IPS-18a (cell line): ENCODE measurements at regions not wholly inside any gene's neighbourhood (a gene's known extent, or its start where the extent isn't known, plus 50 kb on each side); places are given as distances from the start of the nearest gene placed in this dataset.

Experiments
- H3K27ac ChIP-seq: one replicate; pipeline ENCODE4 v1.5.1; 2013; ENCODE audit warnings: low read length
- H3K27me3 ChIP-seq: one replicate; pipeline ENCODE4 v1.6.1; 2013; ENCODE audit warnings: mild to moderate bottlenecking, low read length; ENCODE audit not compliant: control insufficient read depth, insufficient read depth
- H3K36me3 ChIP-seq: one replicate; pipeline ENCODE4 v1.6.1; 2013; ENCODE audit warnings: low read depth, low read length; ENCODE audit not compliant: control insufficient read depth
- H3K4me1 ChIP-seq: one replicate; pipeline ENCODE4 v1.6.1; 2013; ENCODE audit warnings: low read depth, low read length; ENCODE audit not compliant: control insufficient read depth
- H3K4me3 ChIP-seq: one replicate; pipeline ENCODE4 v1.5.1; 2013; ENCODE audit warnings: low read length
- H3K9ac ChIP-seq: one replicate; pipeline ENCODE4 v1.6.1; 2013; ENCODE audit warnings: mild to moderate bottlenecking, low read length, moderate library complexity
- H3K9me3 ChIP-seq: one replicate; pipeline ENCODE4 v1.6.1; 2013; ENCODE audit warnings: low read depth, low read length; ENCODE audit not compliant: control insufficient read depth

GRCh38 chr3:64332459-64333350, 107.4 kb upstream of the PRICKLE2 start:
- no peaks in the 10 kb centered on the region for H3K9me3 ChIP-seq
- H3K4me1 ChIP-seq = no peaks in the 10 kb centered on the region
- no peak overlapping the region for H3K4me3 ChIP-seq
- no peaks in the 10 kb centered on the region for H3K27me3 ChIP-seq
- H3K9ac ChIP-seq = no peak overlapping the region
- H3K27ac ChIP-seq = no peak overlapping the region
- H3K36me3 ChIP-seq = no peaks in the 10 kb centered on the region

GRCh38 chr3:64331605-64332004, 106.3 kb upstream of the PRICKLE2 start:
- H3K36me3 ChIP-seq = no peaks in the 10 kb centered on the region
- H3K9ac ChIP-seq = no peak overlapping the region
- H3K4me3 ChIP-seq = no peak overlapping the region
- H3K4me1 ChIP-seq = no peaks in the 10 kb centered on the region
- no peaks in the 10 kb centered on the region for H3K9me3 ChIP-seq
- H3K27me3 ChIP-seq = no peaks in the 10 kb centered on the region
- H3K27ac ChIP-seq = no peak overlapping the region

- H3K27me3 ChIP-seq = no peaks in the 10 kb centered on the region
- no peaks in the 10 kb centered on the region for H3K4me1 ChIP-seq
- H3K9ac ChIP-seq = no peak overlapping the region
- no peak overlapping the region for H3K27ac ChIP-seq
- peaks cover 3% of the 10 kb centered on the region for H3K9me3 ChIP-seq
- no peak overlapping the region for H3K4me3 ChIP-seq
- H3K36me3 ChIP-seq = no peaks in the 10 kb centered on the region
These were observed 103.8 kb upstream of the PRICKLE2 start for GRCh38 chr3:64329037-64329436.

- Histone ChIP-seq H3K36me3 (no peaks in the 10 kb centered on the region), H3K9ac (no peak overlapping the region), H3K27me3 (no peaks in the 10 kb centered on the region), H3K27ac (no peak overlapping the region), H3K4me3 (no peak overlapping the region), H3K9me3 (peaks cover 3% of the 10 kb centered on the region), H3K4me1 (no peaks in the 10 kb centered on the region)
These were observed 102.0 kb upstream of the PRICKLE2 start for GRCh38 chr3:64327100-64327804.

GRCh38 chr3:64321747-64322146, 96.5 kb upstream of the PRICKLE2 start:
- Histone ChIP-seq H3K9ac (no peak overlapping the region), H3K36me3 (no peaks in the 10 kb centered on the region), H3K4me3 (no peak overlapping the region), H3K27ac (no peak overlapping the region), H3K4me1 (peaks cover 10% of the 10 kb centered on the region), H3K9me3 (peaks cover 3% of the 10 kb centered on the region), H3K27me3 (no peaks in the 10 kb centered on the region)

- H3K36me3 ChIP-seq = no peaks in the 10 kb centered on the region
- no peaks in the 10 kb centered on the region for H3K27me3 ChIP-seq
- no peaks in the 10 kb centered on the region for H3K9me3 ChIP-seq
- H3K4me3 ChIP-seq = no peak overlapping the region
- no peak overlapping the region for H3K9ac ChIP-seq
- H3K4me1 ChIP-seq = peaks cover 10% of the 10 kb centered on the region
- H3K27ac ChIP-seq = no peak overlapping the region
These were observed 94.1 kb upstream of the PRICKLE2 start for GRCh38 chr3:64319391-64319790.

GRCh38 chr3:64318668-64319271, 93.5 kb upstream of the PRICKLE2 start:
- H3K9ac ChIP-seq = no peak overlapping the region
- peaks cover 10% of the 10 kb centered on the region for H3K4me1 ChIP-seq
- H3K36me3 ChIP-seq = no peaks in the 10 kb centered on the region
- no peak overlapping the region for H3K4me3 ChIP-seq
- H3K27ac ChIP-seq = no peak overlapping the region
- no peaks in the 10 kb centered on the region for H3K27me3 ChIP-seq
- H3K9me3 ChIP-seq = no peaks in the 10 kb centered on the region

- no peak overlapping the region for H3K9ac ChIP-seq
- peaks cover 10% of the 10 kb centered on the region for H3K4me1 ChIP-seq
- H3K9me3 ChIP-seq = no peaks in the 10 kb centered on the region
These were observed 92.7 kb upstream of the PRICKLE2 start for GRCh38 chr3:64318001-64318400.

GRCh38 chr3:64316971-64317370, 91.7 kb upstream of the PRICKLE2 start:
- Histone ChIP-seq H3K9me3 (no peaks in the 10 kb centered on the region), H3K9ac (no peak overlapping the region), H3K27ac (no peak overlapping the region), H3K27me3 (no peaks in the 10 kb centered on the region), H3K4me3 (no peak overlapping the region), H3K36me3 (no peaks in the 10 kb centered on the region), H3K4me1 (peaks cover 10% of the 10 kb centered on the region)

More at GRCh38 chr3:64318001-64318400, 92.7 kb upstream of the PRICKLE2 start:
- Histone ChIP-seq H3K4me3 (no peak overlapping the region), H3K27me3 (no peaks in the 10 kb centered on the region), H3K36me3 (no peaks in the 10 kb centered on the region), H3K27ac (no peak overlapping the region)

GRCh38 chr3:64311424-64312061, 86.3 kb upstream of the PRICKLE2 start:
- H3K9me3 ChIP-seq = no peaks in the 10 kb centered on the region
- no peaks in the 10 kb centered on the region for H3K36me3 ChIP-seq
- H3K27ac ChIP-seq = no peak overlapping the region
- no peaks in the 10 kb centered on the region for H3K4me1 ChIP-seq
- H3K4me3 ChIP-seq = no peak overlapping the region
- no peaks in the 10 kb centered on the region for H3K27me3 ChIP-seq
- no peak overlapping the region for H3K9ac ChIP-seq

GRCh38 chr3:64308931-64309330, 83.7 kb upstream of the PRICKLE2 start:
- Histone ChIP-seq H3K27me3 (no peaks in the 10 kb centered on the region), H3K27ac (no peak overlapping the region), H3K4me1 (no peaks in the 10 kb centered on the region), H3K36me3 (no peaks in the 10 kb centered on the region), H3K9ac (no peak overlapping the region), H3K9me3 (no peaks in the 10 kb centered on the region), H3K4me3 (no peak overlapping the region)
